D721Med (cell line): ENCODE measurements at regions not wholly inside any gene's neighbourhood (a gene's known extent, or its start where the extent isn't known, plus 50 kb on each side); places are given as distances from the start of the nearest gene placed in this dataset.

Source experiments
- DNase-seq: peaks from one replicate; pipeline ENCODE4 v3.0.0; 2011; ENCODE audit warnings: low spot score; ENCODE audit not compliant: insufficient read length
- FAIRE-seq: peaks from 2 replicates; lab custom pipeline; 2011; peaks lifted over from hg19 to GRCh38; lab: Jason Lieb, UNC
- TF ChIP-seq, protein P1 (sequence below): IDR thresholded peaks from 2 replicates; pipeline ENCODE4 v1.5.1; 2012; ENCODE audit warnings: mild to moderate bottlenecking, control low read depth; ENCODE audit not compliant: insufficient read depth; ENCODE audit errors: missing control alignments

DNA sequence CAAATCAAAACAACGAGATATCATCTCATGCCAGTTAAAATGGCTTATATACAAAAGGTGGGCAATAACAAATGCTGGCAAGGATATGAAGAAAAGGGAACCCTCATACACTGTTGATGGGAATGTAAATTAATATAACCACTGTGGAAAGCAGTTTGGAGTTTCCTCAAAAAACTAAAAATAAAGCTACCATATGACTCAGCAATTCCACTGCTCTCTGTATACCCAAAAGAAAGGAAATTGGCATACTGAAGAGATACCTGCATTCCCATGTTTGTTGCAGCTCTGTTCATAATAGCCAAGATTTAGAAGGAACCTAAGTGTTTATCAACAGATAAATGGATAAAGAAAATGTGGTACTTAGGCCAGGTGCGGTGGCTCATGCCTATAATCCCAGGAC, 124.8 kb downstream of the MSTN start:
- DNase-seq, result no peak
- TF ChIP-seq, protein P1, sequence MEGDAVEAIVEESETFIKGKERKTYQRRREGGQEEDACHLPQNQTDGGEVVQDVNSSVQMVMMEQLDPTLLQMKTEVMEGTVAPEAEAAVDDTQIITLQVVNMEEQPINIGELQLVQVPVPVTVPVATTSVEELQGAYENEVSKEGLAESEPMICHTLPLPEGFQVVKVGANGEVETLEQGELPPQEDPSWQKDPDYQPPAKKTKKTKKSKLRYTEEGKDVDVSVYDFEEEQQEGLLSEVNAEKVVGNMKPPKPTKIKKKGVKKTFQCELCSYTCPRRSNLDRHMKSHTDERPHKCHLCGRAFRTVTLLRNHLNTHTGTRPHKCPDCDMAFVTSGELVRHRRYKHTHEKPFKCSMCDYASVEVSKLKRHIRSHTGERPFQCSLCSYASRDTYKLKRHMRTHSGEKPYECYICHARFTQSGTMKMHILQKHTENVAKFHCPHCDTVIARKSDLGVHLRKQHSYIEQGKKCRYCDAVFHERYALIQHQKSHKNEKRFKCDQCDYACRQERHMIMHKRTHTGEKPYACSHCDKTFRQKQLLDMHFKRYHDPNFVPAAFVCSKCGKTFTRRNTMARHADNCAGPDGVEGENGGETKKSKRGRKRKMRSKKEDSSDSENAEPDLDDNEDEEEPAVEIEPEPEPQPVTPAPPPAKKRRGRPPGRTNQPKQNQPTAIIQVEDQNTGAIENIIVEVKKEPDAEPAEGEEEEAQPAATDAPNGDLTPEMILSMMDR, result no peak
- no peak for FAIRE-seq

DNA sequence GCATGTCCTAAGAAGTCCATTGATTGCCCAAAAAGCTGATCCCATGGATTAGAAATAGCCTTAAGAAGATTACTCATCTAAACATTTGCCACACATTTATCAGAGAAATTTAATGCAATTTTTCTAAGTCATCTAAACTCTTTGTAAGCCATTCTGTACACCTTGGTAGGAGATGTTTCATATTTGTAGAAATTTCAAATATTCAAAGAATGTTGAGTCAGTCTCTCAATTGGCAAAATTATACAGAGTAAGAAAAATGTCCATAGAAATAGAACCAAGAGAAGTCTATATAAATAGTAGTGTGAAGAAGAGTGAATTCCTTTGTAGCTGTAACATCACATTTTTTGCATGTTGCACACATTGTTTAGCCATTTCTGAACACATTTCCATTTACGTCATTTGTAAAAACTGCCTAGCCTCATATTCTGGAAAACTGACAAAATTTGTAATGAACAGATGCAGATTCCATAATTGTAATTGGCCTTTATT, 128.6 kb downstream of the MSTN start:
- peak; percentile 90 for FAIRE-seq
- TF ChIP-seq, protein P1, result no peak
- DNase-seq, result no peak

DNA sequence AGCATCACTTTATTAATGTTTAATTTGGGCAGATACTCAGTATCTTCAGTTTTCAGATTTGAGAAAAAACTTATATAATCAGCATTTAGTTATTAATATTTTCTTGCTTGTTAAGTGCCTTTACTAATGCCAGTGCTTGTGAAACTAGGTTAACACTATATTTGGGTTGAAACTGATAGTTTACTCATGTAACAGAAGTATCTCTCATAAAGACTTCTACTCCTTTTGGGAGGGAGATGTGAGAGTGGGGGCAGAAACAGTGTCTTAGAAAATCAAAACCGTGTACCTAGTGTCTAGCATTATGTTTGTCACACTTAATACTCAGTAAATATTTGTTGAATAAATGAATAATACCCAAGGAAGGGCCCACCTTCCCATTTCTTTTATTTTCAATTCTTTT, 129.5 kb downstream of the MSTN start:
- DNase-seq (no peak), FAIRE-seq (no peak)
- TF ChIP-seq, protein P1, result no peak

DNA sequence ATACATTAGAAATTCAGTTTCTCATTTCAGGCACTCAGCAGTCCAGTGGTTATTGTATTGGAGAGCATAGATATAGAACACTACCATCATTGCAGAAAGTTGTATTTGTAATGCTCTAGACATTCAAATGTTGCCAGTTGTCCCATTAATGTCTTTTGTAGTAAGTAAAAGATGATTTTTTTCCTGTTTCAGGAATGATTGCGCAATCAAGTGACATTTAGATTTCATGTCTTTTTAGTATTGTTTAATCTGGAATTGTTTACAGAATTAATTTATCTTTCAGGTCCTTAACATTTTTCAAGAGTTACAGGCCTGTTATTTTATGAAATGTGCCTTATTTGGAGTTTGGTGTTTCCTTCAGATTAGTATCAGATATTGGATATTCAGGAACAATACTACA, 134.7 kb downstream of the MSTN start:
- TF ChIP-seq, protein P1, result no peak
- FAIRE-seq (no peak), DNase-seq (no peak)
